GM23248 (cell line): ENCODE measurements at regions not wholly inside any gene's neighbourhood (a gene's known extent, or its start where the extent isn't known, plus 50 kb on each side); places are given as distances from the start of the nearest gene placed in this dataset.
A peak's percentile ranks its signal among the peaks of the same experiment; 100 is the strongest.

Experiments used
- DNase-seq: peaks from one replicate; pipeline ENCODE4 v3.0.0-alpha.2; 2015
- H2AFZ ChIP-seq: fragments of 200-600 bp; sonication (generic); 2 replicates; pipeline ENCODE4 v1.6.1; 2016; ENCODE audit warnings: antibody characterized with exemption
- H3F3A ChIP-seq: fragments of 200-600 bp; sonication (generic); 2 replicates; pipeline ENCODE4 v1.6.1; 2016; ENCODE audit warnings: mild to moderate bottlenecking, antibody characterized with exemption, mixed run types; ENCODE audit not compliant: insufficient read depth
- H3K27ac ChIP-seq: fragments of 200-600 bp; sonication (generic); 2 replicates; pipeline ENCODE4 v1.5.1; 2016; ENCODE audit warnings: mild to moderate bottlenecking
- H3K27me3 ChIP-seq: fragments of 200-600 bp; sonication (generic); replicated peaks from 2 replicates; pipeline ENCODE4 v1.6.1; 2016; ENCODE audit warnings: mild to moderate bottlenecking; ENCODE audit not compliant: insufficient read depth
- H3K36me3 ChIP-seq: fragments of 200-600 bp; sonication (generic); 2 replicates; pipeline ENCODE4 v1.6.1; 2016; ENCODE audit warnings: low read depth, mild to moderate bottlenecking
- H3K4me1 ChIP-seq: fragments of 200-600 bp; sonication (generic); 2 replicates; pipeline ENCODE4 v1.6.1; 2016; ENCODE audit warnings: mild to moderate bottlenecking; ENCODE audit not compliant: insufficient read depth
- H3K4me2 ChIP-seq: fragments of 200-600 bp; sonication (generic); one replicate; pipeline ENCODE4 v1.6.1; 2016; ENCODE audit warnings: mild to moderate bottlenecking; ENCODE audit not compliant: unreplicated experiment
- H3K4me3 ChIP-seq: fragments of 200-600 bp; sonication (generic); 2 replicates; pipeline ENCODE4 v1.5.1; 2016; ENCODE audit warnings: mild to moderate bottlenecking
- H3K79me2 ChIP-seq: fragments of 200-600 bp; sonication (generic); 2 replicates; pipeline ENCODE4 v1.6.1; 2016; ENCODE audit warnings: mild to moderate bottlenecking; ENCODE audit not compliant: insufficient read depth
- H3K9ac ChIP-seq: fragments of 200-600 bp; sonication (generic); 2 replicates; pipeline ENCODE4 v1.6.1; 2016; ENCODE audit warnings: mild to moderate bottlenecking
- H3K9me2 ChIP-seq: fragments of 200-600 bp; sonication (generic); 2 replicates; pipeline ENCODE4 v1.6.1; 2016; ENCODE audit warnings: mixed run types, mild to moderate bottlenecking, moderate library complexity; ENCODE audit not compliant: insufficient read depth
- H3K9me3 ChIP-seq: fragments of 200-600 bp; sonication (generic); one replicate; pipeline ENCODE4 v1.6.1; 2017; ENCODE audit warnings: low read depth
- H4K20me1 ChIP-seq: fragments of 200-600 bp; sonication (generic); 2 replicates; pipeline ENCODE4 v1.6.0; 2016; ENCODE audit not compliant: insufficient read depth
- EZH2 ChIP-seq: fragments of 200-600 bp; sonication (generic); IDR thresholded peaks from 2 replicates; pipeline ENCODE4 v1.6.1; 2018; ENCODE audit warnings: antibody characterized with exemption, mild to moderate bottlenecking; ENCODE audit not compliant: insufficient read depth, poor library complexity, severe bottlenecking
- EZH2phosphoT487 ChIP-seq: fragments of 200-600 bp; sonication (generic); IDR thresholded peaks from 2 replicates; pipeline ENCODE4 v1.6.1; 2018; ENCODE audit warnings: antibody characterized with exemption, moderate library complexity, mild to moderate bottlenecking, low read depth; ENCODE audit not compliant: insufficient read depth
- WGBS, 2 experiments: methylation state at CpG; one replicate each; pipeline ENCODE4 v1.1.6; 2015 to 2017; ENCODE audit warnings: low lambda C conversion rate in 2 of 2, low coverage in 1 of 2; ENCODE audit errors: missing lambda C conversion rate in 2 of 2; 5-methylcytosine and 5-hydroxymethylcytosine counted together
- in situ Hi-C: fragments of 300-500 bp; cut with MboI; formaldehyde crosslinking; loops from 2 replicates; pipeline ENCODE4 v1.15.0; 2020

GRCh38 chr17:63066158-63066813 is 100.3 kb downstream of the TANC2 start:
- no peak overlapping the region for H3K4me3 ChIP-seq
- no peaks in the 10 kb centered on the region for H3K9me2 ChIP-seq
- in situ Hi-C loops = no loop called here
- H3F3A ChIP-seq = no peaks in the 10 kb centered on the region
- no peak overlapping the region for H3K27ac ChIP-seq
- H4K20me1 ChIP-seq = 0 out of 2 replicates have a peak, but pooled peaks cover 4% of the 10 kb centered on the region
- no peaks in the 10 kb centered on the region; the same call in 1 of the 2 replicates for H3K4me1 ChIP-seq
- 97 to 98% methylated on average over 4 of the region's 4 CpGs for WGBS, 2 experiments
- no peak overlapping the region for H3K9ac ChIP-seq
- H3K4me2 ChIP-seq = no peak overlapping the region
- peaks cover 100% of the 10 kb centered on the region for H3K79me2 ChIP-seq
- no peaks in the 10 kb centered on the region for H3K27me3 ChIP-seq
- H2AFZ ChIP-seq = no peak overlapping the region
- H3K36me3 ChIP-seq = 0 out of 2 replicates have a peak, but pooled peaks cover 4% of the 10 kb centered on the region
- no peaks in the 10 kb centered on the region for H3K9me3 ChIP-seq
- no peak for DNase-seq
- TF ChIP-seq EZH2phosphoT487 (no peak), EZH2 (no peak)

GRCh38 chr17:63069245-63069644 is 103.2 kb downstream of the TANC2 start:
- Histone ChIP-seq H4K20me1 (no peaks in the 10 kb centered on the region), H2AFZ (no peak overlapping the region), H3K27me3 (no peaks in the 10 kb centered on the region), H3K4me3 (no peak overlapping the region), H3F3A (no peaks in the 10 kb centered on the region), H3K36me3 (0 out of 2 replicates have a peak, but pooled peaks cover 2% of the 10 kb centered on the region), H3K4me2 (no peak overlapping the region), H3K9ac (no peak overlapping the region), H3K9me3 (no peaks in the 10 kb centered on the region), H3K4me1 (peaks cover 4% of the 10 kb centered on the region; the same call in 1 of the 2 replicates), H3K27ac (no peak overlapping the region), H3K79me2 (peaks cover 100% of the 10 kb centered on the region), H3K9me2 (no peaks in the 10 kb centered on the region)
- TF ChIP-seq EZH2phosphoT487 (no peak), EZH2 (no peak)
- no peak for DNase-seq
- in situ Hi-C loops = no loop called here
- WGBS, 2 experiments = 100% methylated on average over 1 of the region's 1 CpG

GRCh38 chr17:63070031-63070430 is 104.0 kb downstream of the TANC2 start:
- Histone ChIP-seq H3K27me3 (no peaks in the 10 kb centered on the region), H3K4me1 (peaks cover 4% of the 10 kb centered on the region; the same call in 1 of the 2 replicates), H3F3A (no peaks in the 10 kb centered on the region), H3K9me3 (no peaks in the 10 kb centered on the region), H3K9ac (no peak overlapping the region), H3K4me2 (no peak overlapping the region), H3K79me2 (peaks cover 99% of the 10 kb centered on the region), H3K9me2 (no peaks in the 10 kb centered on the region), H2AFZ (no peak overlapping the region), H3K4me3 (no peak overlapping the region), H3K36me3 (0 out of 2 replicates have a peak, but pooled peaks cover 8% of the 10 kb centered on the region), H4K20me1 (no peaks in the 10 kb centered on the region), H3K27ac (no peak overlapping the region)
- no peak for DNase-seq
- TF ChIP-seq EZH2 (no peak), EZH2phosphoT487 (no peak)
- WGBS, 2 experiments = 90 to 98% methylated on average over 1 of the region's 1 CpG
- in situ Hi-C loops = no loop called here

- DNase-seq = peak; percentile 9
- peaks cover 82% of the 10 kb centered on the region for H3K79me2 ChIP-seq
Measured at GRCh38 chr17:63071797-63072196, 105.8 kb downstream of the TANC2 start.

GRCh38 chr17:63075969-63076368 is 109.9 kb downstream of the TANC2 start:
- Histone ChIP-seq H3K4me1 (peaks cover 16% of the 10 kb centered on the region; the same call in 1 of the 2 replicates), H3K9me3 (no peaks in the 10 kb centered on the region), H3K27me3 (no peaks in the 10 kb centered on the region), H3K4me3 (no peak overlapping the region), H3K4me2 (no peak overlapping the region), H3F3A (no peaks in the 10 kb centered on the region), H3K27ac (no peak overlapping the region), H3K9me2 (no peaks in the 10 kb centered on the region), H3K9ac (no peak overlapping the region), H4K20me1 (no peaks in the 10 kb centered on the region; the same call in 1 of the 2 replicates), H2AFZ (no peak overlapping the region), H3K79me2 (peaks cover 40% of the 10 kb centered on the region), H3K36me3 (0 out of 2 replicates have a peak, but pooled peaks cover 8% of the 10 kb centered on the region)
- WGBS, 2 experiments = 89 to 100% methylated on average over 1 of the region's 1 CpG
- in situ Hi-C loops = no loop called here
- no peak for TF ChIP-seq EZH2phosphoT487
- DNase-seq = no peak

More at GRCh38 chr17:63071797-63072196, 105.8 kb downstream of the TANC2 start:
- H3K9ac ChIP-seq = no peak overlapping the region
- H3F3A ChIP-seq = no peaks in the 10 kb centered on the region
- no peaks in the 10 kb centered on the region for H4K20me1 ChIP-seq
- 0 out of 2 replicates have a peak, but pooled peaks cover 8% of the 10 kb centered on the region for H3K36me3 ChIP-seq
- H3K9me2 ChIP-seq = no peaks in the 10 kb centered on the region
- H3K4me3 ChIP-seq = no peak overlapping the region
- no peak for TF ChIP-seq EZH2phosphoT487
- no peak overlapping the region for H2AFZ ChIP-seq
- in situ Hi-C loops = no loop called here
- no peak overlapping the region for H3K4me2 ChIP-seq
- H3K9me3 ChIP-seq = no peaks in the 10 kb centered on the region
- H3K4me1 ChIP-seq = peaks cover 4% of the 10 kb centered on the region; the same call in 1 of the 2 replicates
- no peaks in the 10 kb centered on the region for H3K27me3 ChIP-seq
- H3K27ac ChIP-seq = no peak overlapping the region
- 94 to 97% methylated on average over 2 of the region's 2 CpGs for WGBS, 2 experiments
